Lower leg skin (tissue), 4 donors: ENCODE measurements at regions not wholly inside any gene's neighbourhood (a gene's known extent, or its start where the extent isn't known, plus 50 kb on each side); places are given as distances from the start of the nearest gene placed in this dataset.

Source experiments
- DNase-seq, 2 donors: peaks; one replicate each; pipeline ENCODE4 v3.0.0-alpha.2; 2019; ENCODE audit warnings: low spot score in 2 of 2
- H3K4me3 ChIP-seq: fragments of 200-600 bp; sonication (generic); 2 replicates; pipeline ENCODE4 v1.5.1; 2017; ENCODE audit warnings: mild to moderate bottlenecking, low read depth; ENCODE audit not compliant: poor library complexity, severe bottlenecking
- POLR2A ChIP-seq, 2 donors: fragments of 450-650 bp; IDR thresholded peaks; one replicate each; pipeline ENCODE4 v1.6.1; 2016 to 2017; ENCODE audit warnings: antibody characterized with exemption in 2 of 2, mild to moderate bottlenecking in 1 of 2, moderate library complexity in 1 of 2
- WGBS, 2 donors: methylation state at CpG; one replicate each; pipeline ENCODE4 v1.1.5; 2018; 5-methylcytosine and 5-hydroxymethylcytosine counted together
- intact Hi-C: fragments of 100-400 bp; cut with DNase I; formaldehyde crosslinking; loops from one replicate; pipeline ENCODE4 v1.15.0; 2023; ENCODE audit warnings: low total_unique reads
- TF ChIP-seq, protein P1 (sequence below), 3 donors: fragments of 450-650 bp; IDR thresholded peaks; one replicate each; pipeline ENCODE4 v1.5.1; 2016; ENCODE audit warnings: antibody characterized with exemption in 3 of 3, mild to moderate bottlenecking in 3 of 3, moderate library complexity in 2 of 3

DNA sequence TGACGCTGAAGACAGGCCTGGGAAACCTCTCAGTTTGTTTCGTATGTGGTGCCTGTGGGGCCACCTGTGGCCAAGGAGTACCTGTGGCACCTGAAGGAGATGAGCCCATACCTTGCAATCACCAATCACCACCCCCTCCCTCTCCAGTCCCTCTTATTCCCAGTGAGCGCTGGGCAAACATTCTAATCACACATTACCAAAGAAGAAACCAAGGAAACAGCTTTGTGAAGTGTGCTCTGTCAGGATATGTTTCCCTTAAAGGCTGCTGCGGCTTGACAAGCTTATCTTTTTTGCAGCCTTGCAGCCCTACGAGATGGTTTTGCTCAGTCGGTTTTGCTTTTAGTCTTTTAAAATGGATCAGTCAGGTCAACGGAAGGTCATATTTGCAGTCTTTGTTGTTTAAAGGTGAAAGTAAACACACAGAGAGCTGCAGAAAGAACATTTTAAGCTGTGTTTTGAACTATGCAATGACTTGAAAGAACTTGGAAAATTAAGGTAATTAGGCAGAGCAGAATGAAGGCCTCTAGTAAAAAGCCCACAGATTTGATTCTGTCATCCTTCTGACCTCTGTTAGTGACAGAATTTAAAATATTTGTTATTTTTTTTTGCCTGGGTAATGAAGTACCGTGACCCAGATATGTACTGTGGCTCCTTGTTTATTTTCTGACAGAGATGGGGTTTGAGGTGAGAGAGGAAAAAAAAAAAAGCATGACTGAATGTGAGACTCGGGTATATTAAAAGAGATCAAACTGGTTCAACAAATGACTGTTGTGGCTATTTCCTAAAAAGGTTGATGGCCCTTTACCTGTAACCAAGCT is 461.4 kb downstream of the NSUN3 start:
- no peak for DNase-seq
- no peak overlapping the region for H3K4me3 ChIP-seq
- TF ChIP-seq, protein P1, sequence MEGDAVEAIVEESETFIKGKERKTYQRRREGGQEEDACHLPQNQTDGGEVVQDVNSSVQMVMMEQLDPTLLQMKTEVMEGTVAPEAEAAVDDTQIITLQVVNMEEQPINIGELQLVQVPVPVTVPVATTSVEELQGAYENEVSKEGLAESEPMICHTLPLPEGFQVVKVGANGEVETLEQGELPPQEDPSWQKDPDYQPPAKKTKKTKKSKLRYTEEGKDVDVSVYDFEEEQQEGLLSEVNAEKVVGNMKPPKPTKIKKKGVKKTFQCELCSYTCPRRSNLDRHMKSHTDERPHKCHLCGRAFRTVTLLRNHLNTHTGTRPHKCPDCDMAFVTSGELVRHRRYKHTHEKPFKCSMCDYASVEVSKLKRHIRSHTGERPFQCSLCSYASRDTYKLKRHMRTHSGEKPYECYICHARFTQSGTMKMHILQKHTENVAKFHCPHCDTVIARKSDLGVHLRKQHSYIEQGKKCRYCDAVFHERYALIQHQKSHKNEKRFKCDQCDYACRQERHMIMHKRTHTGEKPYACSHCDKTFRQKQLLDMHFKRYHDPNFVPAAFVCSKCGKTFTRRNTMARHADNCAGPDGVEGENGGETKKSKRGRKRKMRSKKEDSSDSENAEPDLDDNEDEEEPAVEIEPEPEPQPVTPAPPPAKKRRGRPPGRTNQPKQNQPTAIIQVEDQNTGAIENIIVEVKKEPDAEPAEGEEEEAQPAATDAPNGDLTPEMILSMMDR (IDR thresholded peaks at IDR 0.05): no peak
- no peak for TF ChIP-seq POLR2A (IDR thresholded peaks at IDR 0.05)
- WGBS, 2 donors: 68 to 69% methylated on average over 9 of the region's 9 CpGs
- intact Hi-C loops: no loop called here

DNA sequence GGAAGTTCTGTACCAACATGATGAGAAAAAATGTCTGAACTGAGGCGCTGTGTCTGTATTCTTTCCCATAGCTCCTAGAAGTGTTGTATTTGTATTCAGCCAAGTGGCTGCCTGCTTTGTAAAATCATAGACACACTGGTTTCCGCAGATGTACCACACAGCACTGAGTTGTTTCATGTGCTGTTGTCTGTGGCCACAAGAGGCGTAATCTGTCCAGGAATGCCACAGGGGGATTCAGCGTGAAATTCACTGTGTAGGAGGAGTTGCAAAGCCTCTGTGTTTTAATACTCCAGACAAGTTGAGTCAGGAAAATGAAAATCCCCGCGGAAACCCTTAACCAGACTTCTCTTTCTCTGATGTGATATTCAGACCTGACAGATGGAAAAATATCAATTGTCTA is 462.2 kb downstream of the NSUN3 start:
- 52 to 53% methylated on average over 6 of the region's 6 CpGs for WGBS, 2 donors
- H3K4me3 ChIP-seq: no peak overlapping the region
- DNase-seq: no peak
- intact Hi-C loops: no loop called here
- TF ChIP-seq, protein P1 (IDR thresholded peaks at IDR 0.05): no peak
- no peak for TF ChIP-seq POLR2A (IDR thresholded peaks at IDR 0.05)

DNA sequence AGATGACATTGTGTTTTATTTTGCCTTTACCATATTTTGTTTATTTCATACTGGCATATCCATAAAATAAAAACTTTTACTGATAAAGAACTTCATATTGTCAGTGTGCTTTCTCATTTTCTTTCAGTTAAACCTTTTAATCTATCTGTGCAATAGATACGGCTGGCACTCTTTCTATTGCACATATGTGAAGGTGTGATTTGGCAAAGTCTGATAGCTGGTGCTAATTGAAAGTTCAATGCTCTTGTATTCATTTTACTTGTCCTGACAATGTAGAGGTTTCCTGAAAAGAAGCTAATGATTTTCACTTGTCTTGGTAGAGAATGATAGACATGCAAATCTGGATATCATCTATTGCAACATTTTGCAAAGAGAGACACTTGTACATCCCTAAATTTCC is 467.0 kb downstream of the NSUN3 start:
- TF ChIP-seq, protein P1 (IDR thresholded peaks at IDR 0.05): no peak
- TF ChIP-seq POLR2A (IDR thresholded peaks at IDR 0.05): no peak
- no peak overlapping the region for H3K4me3 ChIP-seq
- no peak for DNase-seq
- WGBS, 2 donors: 87 to 91% methylated on average over 1 of the region's 1 CpG
- intact Hi-C loops: no loop called here

DNA sequence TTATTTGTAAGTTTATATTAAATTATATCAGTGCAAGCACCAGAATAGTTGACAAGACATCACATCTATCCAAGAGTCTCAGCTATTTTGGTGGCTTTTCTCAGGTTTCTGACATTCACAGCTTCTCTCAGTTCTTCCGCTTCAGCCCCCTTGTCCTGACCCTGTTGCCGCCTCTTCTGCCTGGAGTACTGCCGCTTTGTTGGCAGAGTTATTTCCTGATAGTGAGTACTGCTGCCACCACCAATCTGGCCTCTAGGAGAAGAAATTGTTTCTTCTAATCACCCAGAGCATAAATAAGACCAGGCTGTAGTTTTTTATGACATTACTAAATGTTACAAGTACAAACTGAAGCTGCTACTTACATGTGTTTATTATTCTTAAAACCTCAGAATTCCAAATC is 470.1 kb downstream of the NSUN3 start:
- intact Hi-C loops: no loop called here
- no peak for DNase-seq
- no peak overlapping the region for H3K4me3 ChIP-seq
- WGBS, 2 donors: 89 to 90% methylated on average over 3 of the region's 3 CpGs
- TF ChIP-seq, protein P1 (IDR thresholded peaks at IDR 0.05): no peak
- no peak for TF ChIP-seq POLR2A (IDR thresholded peaks at IDR 0.05)

DNA sequence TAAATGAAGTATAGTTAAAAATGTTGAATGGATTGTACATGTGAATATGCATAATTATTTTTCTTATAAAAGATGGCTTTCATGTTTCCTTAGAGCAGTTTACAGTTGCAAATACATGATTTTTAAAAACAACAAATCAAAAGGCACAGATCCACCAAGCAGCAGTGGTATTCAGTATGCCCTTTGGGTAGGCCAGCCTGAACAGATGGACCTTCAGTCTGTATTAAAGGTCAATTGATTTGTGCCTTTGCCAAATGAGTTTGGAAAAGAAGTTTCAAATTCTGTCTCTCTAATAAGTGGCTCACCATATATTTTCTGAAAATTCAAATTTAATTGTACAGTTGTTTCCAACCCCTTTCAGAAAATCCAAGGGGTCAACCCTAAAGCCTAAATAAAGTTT is 477.1 kb downstream of the NSUN3 start:
- no peak for DNase-seq
- intact Hi-C loops: no loop called here
- TF ChIP-seq, protein P1 (IDR thresholded peaks at IDR 0.05): no peak
- no peak for TF ChIP-seq POLR2A (IDR thresholded peaks at IDR 0.05)
- no peak overlapping the region for H3K4me3 ChIP-seq

DNA sequence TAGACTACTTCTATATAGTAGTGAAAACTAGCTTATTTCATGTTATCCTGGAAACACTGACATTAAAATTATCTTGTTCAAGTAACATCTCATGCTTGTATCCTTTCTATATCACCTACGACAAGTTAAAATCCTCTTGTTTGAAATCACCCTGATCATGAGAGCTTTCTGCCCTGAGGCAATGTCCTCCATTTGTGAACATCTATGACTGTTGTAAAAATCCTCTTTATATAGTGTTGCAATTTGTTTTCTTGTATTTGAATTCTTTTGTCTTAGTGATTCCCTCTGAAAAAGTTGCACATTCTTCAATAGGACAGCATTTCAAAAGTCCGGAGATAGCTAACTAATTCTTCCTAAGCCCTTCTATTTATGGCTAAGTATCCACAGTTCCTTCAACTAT is 480.3 kb downstream of the NSUN3 start:
- 89 to 96% methylated on average over 2 of the region's 2 CpGs for WGBS, 2 donors
- intact Hi-C loops: no loop called here
- TF ChIP-seq, protein P1 (IDR thresholded peaks at IDR 0.05): no peak
- TF ChIP-seq POLR2A (IDR thresholded peaks at IDR 0.05): no peak

More for the DNA sequence above, 480.3 kb downstream of the NSUN3 start:
- DNase-seq: no peak
- no peak overlapping the region for H3K4me3 ChIP-seq
